GM20000 (cell line): ENCODE measurements at regions not wholly inside any gene's neighbourhood (a gene's known extent, or its start where the extent isn't known, plus 50 kb on each side); places are given as distances from the start of the nearest gene placed in this dataset.

ENCODE experiments used
- DNase-seq: peaks from one replicate; pipeline ENCODE4 v3.0.0; 2012; ENCODE audit warnings: low spot score
- TF ChIP-seq, protein P1 (sequence below): IDR thresholded peaks from 2 replicates; pipeline ENCODE4 v1.5.1; 2012; ENCODE audit warnings: mild to moderate bottlenecking, control low read depth; ENCODE audit errors: extremely low read depth, missing control alignments

DNA sequence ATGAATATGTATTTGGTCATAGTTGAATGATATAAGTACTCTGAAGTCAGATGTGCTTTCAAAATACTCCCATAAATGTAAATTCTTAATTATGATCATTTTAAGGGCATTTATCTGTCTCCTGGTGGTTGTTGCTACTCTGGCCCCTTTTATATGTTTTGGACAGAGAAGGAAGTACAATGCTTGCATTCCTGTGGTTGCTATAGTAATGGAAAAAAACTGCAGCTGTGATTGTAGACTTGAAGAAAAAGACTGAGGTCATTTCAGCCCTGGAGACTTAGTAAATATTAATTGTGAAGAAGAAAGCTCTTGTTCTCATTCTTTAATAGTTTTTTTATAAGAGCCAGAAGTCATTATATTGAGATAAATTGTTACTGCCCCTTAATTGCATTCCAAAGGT, 70.2 kb upstream of the FERD3L start:
- DNase-seq: no peak
- TF ChIP-seq, protein P1, sequence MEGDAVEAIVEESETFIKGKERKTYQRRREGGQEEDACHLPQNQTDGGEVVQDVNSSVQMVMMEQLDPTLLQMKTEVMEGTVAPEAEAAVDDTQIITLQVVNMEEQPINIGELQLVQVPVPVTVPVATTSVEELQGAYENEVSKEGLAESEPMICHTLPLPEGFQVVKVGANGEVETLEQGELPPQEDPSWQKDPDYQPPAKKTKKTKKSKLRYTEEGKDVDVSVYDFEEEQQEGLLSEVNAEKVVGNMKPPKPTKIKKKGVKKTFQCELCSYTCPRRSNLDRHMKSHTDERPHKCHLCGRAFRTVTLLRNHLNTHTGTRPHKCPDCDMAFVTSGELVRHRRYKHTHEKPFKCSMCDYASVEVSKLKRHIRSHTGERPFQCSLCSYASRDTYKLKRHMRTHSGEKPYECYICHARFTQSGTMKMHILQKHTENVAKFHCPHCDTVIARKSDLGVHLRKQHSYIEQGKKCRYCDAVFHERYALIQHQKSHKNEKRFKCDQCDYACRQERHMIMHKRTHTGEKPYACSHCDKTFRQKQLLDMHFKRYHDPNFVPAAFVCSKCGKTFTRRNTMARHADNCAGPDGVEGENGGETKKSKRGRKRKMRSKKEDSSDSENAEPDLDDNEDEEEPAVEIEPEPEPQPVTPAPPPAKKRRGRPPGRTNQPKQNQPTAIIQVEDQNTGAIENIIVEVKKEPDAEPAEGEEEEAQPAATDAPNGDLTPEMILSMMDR: no peak

DNA sequence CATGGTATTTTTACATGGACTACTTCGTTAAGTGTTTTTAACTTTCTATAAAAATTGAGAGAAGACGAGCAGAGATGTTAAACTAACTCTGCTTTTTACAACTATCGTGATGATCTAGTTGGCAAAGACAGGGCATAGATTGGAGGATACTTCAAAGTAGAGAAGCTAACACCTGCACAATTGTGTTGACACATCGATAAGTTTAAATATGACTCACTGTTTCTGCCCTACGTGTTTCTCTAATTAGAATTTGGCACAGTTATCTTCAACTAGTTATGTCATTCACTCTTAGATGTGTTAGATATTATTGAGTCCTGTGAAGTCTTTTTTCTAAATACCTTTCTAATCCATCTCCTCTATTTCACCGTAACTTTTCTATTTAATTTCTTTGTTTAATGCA, 68.5 kb upstream of the FERD3L start:
- no peak for DNase-seq
- TF ChIP-seq, protein P1: no peak

DNA sequence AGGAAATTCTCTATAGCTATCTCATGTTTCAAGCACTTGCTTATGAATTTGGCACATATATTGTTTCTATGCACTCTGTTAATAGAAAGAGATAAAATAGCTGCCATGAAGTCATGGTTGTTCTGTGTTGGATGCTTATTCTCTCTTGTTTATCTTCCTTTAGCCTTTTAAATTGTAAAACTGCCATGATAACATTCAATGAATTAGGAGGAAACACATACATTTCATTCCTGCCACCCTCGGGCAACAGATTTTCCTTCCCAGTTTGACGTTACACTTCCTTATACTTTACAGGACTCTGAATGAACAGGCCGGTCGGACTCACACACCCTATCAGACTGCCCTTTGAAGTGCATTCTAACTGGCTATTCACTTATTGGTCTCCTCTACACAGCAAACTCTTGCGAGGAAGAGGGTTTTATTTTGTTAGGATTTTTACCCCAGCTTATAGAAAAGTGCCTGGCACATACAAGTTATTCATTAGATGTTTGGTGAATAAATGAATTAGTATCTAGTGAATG, 65.7 kb upstream of the FERD3L start:
- no peak for DNase-seq
- TF ChIP-seq, protein P1: no peak

DNA sequence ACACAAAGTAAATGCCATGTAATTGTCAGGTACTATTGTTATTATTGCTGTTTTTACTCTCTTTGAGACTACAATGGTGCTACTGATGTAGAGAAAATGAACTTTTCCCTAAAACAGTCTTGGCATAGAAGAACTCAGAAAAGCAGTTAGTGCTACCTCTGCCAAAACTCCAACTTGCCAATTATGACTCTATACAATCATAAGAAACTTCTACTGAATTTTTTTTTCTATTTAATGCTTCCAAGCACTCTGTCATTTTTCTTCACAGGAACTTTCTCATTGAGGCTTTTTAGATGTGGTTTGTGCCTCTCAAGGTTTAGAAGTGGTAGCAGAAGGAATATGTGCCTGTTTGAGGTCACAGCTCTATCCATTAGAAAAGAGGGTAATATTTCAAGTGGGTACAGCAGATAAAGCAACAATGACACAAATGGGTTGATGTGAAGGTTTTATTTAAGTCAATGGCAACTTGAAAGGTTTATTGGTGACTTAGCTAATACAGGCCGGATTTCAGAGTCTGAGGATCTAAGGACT, 64.0 kb upstream of the FERD3L start:
- TF ChIP-seq, protein P1: no peak

DNA sequence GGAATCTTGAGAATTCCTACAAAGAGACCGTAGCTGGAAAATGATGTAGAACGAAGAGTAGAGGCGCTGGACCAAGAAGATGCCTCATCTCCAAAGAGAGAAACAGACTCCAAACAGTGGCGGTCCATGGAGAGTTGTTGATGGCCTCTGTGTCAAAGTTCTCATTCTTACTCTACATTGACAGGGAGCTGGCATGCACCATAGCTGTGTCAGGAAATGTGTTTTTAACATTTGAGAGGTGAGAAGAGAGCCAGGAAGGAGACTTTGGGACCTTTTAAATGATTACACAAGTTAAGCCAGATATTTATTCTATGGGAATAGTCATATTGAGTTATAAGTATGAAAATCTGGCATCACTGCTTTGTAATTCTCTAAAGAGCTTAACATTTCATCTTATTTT, 61.5 kb upstream of the FERD3L start:
- TF ChIP-seq, protein P1: no peak
- no peak for DNase-seq

More for the DNA sequence above, 64.0 kb upstream of the FERD3L start:
- no peak for DNase-seq

DNA sequence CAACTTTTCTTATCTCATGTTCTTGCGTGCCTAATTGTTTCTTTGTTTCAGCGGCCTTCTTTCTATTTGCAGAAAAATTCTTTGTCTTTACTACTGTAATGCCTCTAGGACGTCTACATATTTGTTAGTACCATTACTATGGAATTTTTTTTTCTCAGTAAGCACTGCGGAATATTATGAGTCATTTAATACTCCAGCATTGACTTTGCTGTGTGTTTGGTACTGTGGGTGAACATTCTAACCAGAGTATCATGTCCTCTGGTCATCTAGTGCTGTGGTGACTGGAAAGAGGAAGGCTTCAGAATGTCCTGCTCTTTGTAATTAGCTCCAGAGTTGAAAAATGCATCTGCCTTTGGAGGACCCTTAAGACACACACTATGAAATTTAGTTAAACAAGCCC, 58.5 kb upstream of the FERD3L start:
- TF ChIP-seq, protein P1: no peak
- no peak for DNase-seq

DNA sequence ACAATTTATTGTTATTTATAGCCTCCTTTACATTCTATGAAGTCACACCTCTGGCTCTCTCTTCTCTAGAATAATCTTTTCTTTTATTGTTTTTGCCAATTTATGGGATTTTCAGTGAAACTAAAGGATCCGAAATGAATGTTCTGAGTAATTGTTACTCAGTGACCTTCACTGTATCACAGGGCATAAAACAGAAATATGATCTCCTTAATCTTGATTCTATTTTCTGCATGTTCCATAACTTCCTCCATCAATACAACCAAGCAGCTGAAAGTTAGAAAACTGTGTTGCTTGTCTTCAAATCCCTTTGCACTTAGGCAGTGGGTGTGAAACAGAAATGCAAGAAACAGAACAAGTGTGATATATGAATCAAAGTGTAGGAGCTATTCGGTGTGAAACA, 57.4 kb upstream of the FERD3L start:
- DNase-seq: no peak
- TF ChIP-seq, protein P1: no peak
